GM12864 (cell line): ENCODE measurements at regions not wholly inside any gene's neighbourhood (a gene's known extent, or its start where the extent isn't known, plus 50 kb on each side); places are given as distances from the start of the nearest gene placed in this dataset.

Source experiments
- DNase-seq: peaks from one replicate; pipeline ENCODE4 v3.0.0-alpha.2; 2011; ENCODE audit warnings: low read depth
- H3K4me3 ChIP-seq: 2 replicates; pipeline ENCODE4 v1.5.1; 2011; ENCODE audit warnings: mild to moderate bottlenecking, low read depth, low read length, control low read depth
- TF ChIP-seq, protein P1 (sequence below): IDR thresholded peaks from 2 replicates; pipeline ENCODE4 v1.5.1; 2011; ENCODE audit warnings: low read depth, mild to moderate bottlenecking, moderate library complexity, low read length, control low read depth, inconsistent platforms; ENCODE audit errors: missing control alignments

DNA sequence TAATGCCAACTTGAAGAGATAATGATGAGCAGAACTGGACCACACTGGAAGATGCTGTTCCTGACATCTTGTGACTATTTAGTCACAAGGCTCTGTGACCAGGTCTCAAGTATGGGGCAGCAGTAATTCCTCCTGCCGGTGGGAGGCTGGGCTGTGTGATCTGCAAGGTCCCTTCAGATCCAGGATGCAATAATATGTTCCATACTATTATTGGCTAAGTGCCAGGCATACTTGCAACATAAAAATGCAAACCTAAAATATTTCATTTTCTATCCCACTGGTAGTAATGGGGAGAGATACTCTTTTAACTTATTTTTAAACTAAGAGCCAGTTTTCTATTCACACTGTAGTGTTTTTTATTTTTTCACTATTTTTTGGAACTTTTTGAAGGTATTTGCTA, 171.5 kb downstream of the CYP26A1 start:
- DNase-seq: no peak
- H3K4me3 ChIP-seq: no peak overlapping the region

DNA sequence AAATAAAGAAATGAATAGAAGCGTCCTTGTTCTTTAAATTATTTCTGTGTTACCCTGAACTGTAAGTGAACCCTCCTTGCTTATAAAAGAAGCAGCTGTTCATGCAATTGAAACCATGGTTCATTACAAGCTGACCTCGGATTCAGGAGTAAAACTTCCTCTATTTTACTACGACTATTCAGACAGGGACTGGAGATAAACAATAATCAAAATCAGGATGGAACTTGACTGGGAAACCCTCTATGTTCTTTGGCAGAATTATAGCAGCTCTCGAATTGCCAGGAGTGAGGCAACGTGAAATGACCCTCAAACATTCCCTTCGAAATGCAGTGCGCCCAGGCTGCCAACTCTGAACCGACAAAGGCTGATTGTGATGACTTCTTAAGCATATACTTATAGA, 172.1 kb downstream of the CYP26A1 start:
- no peak overlapping the region for H3K4me3 ChIP-seq
- no peak for DNase-seq
- TF ChIP-seq, protein P1, sequence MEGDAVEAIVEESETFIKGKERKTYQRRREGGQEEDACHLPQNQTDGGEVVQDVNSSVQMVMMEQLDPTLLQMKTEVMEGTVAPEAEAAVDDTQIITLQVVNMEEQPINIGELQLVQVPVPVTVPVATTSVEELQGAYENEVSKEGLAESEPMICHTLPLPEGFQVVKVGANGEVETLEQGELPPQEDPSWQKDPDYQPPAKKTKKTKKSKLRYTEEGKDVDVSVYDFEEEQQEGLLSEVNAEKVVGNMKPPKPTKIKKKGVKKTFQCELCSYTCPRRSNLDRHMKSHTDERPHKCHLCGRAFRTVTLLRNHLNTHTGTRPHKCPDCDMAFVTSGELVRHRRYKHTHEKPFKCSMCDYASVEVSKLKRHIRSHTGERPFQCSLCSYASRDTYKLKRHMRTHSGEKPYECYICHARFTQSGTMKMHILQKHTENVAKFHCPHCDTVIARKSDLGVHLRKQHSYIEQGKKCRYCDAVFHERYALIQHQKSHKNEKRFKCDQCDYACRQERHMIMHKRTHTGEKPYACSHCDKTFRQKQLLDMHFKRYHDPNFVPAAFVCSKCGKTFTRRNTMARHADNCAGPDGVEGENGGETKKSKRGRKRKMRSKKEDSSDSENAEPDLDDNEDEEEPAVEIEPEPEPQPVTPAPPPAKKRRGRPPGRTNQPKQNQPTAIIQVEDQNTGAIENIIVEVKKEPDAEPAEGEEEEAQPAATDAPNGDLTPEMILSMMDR: no peak

More for the DNA sequence above, 171.5 kb downstream of the CYP26A1 start:
- TF ChIP-seq, protein P1: no peak

DNA sequence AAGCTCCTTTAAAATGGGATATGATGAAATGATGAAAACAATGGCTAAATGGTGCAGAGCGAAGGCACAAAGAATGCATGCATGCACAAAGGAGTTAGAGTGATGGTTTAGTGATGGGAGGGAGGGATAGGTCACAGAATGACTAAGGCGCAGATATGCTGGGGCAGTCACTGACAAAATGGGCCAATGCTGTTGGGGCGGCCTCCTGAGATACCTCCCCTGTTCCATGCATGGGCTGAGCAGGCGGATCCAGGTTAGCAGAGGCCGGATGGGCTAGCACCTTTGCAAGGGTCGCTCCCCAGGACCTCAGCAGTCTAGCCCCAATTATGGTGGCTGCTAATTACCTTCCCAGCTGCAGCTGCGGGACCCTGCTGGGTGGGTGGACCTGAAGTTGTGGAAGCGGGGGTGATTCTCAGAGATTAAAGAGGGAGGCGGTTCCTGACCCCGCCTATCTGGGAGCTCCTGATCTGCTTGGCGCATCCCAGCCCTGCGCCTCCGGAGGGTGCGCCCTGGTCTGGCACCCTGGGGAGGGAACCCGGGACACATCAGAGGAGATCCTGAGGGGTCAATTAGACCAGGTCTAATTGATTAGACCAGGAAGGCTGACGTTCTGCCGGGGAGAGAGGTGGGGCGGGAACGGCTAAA, 175.0 kb downstream of the CYP26A1 start:
- no peak for DNase-seq
- TF ChIP-seq, protein P1: no peak

DNA sequence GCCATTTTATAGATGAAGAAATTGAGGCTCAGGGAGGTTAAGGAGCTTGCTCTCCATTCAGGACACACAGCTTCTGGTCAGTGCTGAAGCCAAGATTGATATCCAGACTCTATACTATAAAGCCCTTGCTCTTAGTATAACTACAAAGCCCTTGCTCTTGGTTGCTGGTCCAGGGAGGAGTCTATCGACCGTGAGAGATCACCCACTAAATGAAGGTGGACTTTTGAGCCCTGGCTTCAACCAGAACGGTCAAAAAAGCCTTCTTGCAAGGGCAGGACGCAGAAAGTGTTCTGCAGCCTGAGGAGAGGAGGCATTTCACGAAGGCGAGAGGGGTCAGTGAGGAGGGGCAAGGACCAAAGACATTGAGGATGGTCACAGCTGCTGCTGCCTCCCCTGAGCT, 176.3 kb downstream of the CYP26A1 start:
- TF ChIP-seq, protein P1: no peak

More for the DNA sequence above, 175.0 kb downstream of the CYP26A1 start:
- H3K4me3 ChIP-seq: no peak overlapping the region

DNA sequence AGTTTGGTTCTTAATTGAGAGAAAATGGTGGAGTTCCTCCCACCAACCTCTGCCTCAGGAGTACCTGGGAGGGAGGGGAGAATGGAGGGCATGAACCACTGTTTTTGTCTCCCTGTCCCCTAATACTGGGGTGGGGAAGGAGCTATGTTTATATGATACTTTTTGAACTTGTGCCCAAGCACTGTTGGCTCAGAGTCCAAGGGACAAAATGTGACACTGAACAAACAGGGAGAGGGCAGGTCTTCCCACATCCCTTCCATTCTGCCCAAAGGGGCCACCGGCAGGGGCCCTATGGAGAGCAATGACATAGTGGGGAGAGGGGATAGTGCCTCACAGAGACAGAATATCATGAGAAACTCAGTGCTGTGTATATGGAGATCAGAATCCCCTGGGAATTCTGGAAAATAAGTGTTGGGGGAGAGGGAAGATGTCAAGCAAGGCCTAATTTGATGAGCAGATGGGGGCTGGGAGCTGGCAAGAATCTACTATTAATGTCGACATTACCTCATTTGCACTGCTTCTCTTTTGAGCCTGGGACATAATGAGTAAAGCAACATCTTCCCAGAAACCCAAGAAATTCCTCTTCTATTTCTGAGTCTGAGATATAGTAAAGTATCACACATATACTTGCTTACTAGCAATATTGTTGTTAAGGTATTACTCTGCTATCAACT, 180.6 kb downstream of the CYP26A1 start:
- H3K4me3 ChIP-seq: no peak overlapping the region
- no peak for DNase-seq
- TF ChIP-seq, protein P1: no peak

More for the DNA sequence above, 176.3 kb downstream of the CYP26A1 start:
- no peak overlapping the region for H3K4me3 ChIP-seq
- DNase-seq: no peak

DNA sequence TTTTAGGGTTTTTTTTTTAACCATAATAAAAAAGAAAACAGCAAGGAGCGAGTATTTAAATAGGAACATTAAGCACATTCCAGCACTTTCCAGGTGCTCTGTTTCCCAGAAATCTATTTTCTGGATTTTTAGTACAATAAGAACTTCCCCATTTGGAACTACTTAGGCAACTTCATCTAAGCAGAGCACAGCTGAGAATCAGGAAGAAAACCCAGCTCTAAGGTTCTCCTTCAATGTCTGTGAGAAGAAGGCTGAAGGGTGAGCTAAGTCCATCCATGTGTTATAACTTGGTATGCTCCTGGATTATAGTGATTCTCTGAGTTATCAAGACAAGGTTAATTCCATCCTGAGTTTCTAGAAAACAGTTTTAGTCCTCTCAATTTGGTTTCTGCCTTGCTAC, 181.9 kb downstream of the CYP26A1 start:
- H3K4me3 ChIP-seq: no peak overlapping the region
- TF ChIP-seq, protein P1: no peak
- DNase-seq: no peak
